Parathyroid adenoma (tissue), 2 donors: ENCODE measurements at regions not wholly inside any gene's neighbourhood (a gene's known extent, or its start where the extent isn't known, plus 50 kb on each side); places are given as distances from the start of the nearest gene placed in this dataset.

Experiments used
- H2AFZ ChIP-seq: fragments of 300-600 bp; sonication (generic); one replicate; pipeline ENCODE4 v1.7.0; 2017; ENCODE audit warnings: antibody characterized with exemption, mild to moderate bottlenecking
- H3K27ac ChIP-seq: fragments of 300-600 bp; sonication (generic); one replicate; pipeline ENCODE4 v1.7.0; 2017
- H3K27me3 ChIP-seq: fragments of 300-600 bp; sonication (generic); one replicate; pipeline ENCODE4 v1.7.0; 2017; ENCODE audit warnings: low read length; ENCODE audit not compliant: control insufficient read depth, insufficient read depth
- H3K36me3 ChIP-seq: fragments of 300-600 bp; sonication (generic); one replicate; pipeline ENCODE4 v1.7.0; 2017; ENCODE audit warnings: low read length; ENCODE audit not compliant: control insufficient read depth, insufficient read depth
- H3K4me1 ChIP-seq: fragments of 300-600 bp; sonication (generic); one replicate; pipeline ENCODE4 v1.7.0; 2017; ENCODE audit warnings: control low read depth
- H3K4me2 ChIP-seq: fragments of 300-600 bp; sonication (generic); one replicate; pipeline ENCODE4 v1.7.0; 2017; ENCODE audit warnings: low read length
- H3K4me3 ChIP-seq: fragments of 300-600 bp; sonication (generic); one replicate; pipeline ENCODE4 v1.7.0; 2017; ENCODE audit warnings: low read depth, low read length
- H3K79me2 ChIP-seq: fragments of 300-600 bp; sonication (generic); one replicate; pipeline ENCODE4 v1.7.0; 2017; ENCODE audit warnings: control low read depth
- H3K9ac ChIP-seq: fragments of 300-600 bp; sonication (generic); one replicate; pipeline ENCODE4 v1.7.0; 2017; ENCODE audit warnings: mild to moderate bottlenecking
- H3K9me3 ChIP-seq: fragments of 300-600 bp; sonication (generic); one replicate; pipeline ENCODE4 v1.7.0; 2017; ENCODE audit warnings: low read length; ENCODE audit not compliant: control insufficient read depth
- TF ChIP-seq, protein P1 (sequence below): fragments of 300-600 bp; sonication (generic); IDR thresholded peaks from one replicate; pipeline ENCODE4 v1.7.0; 2017; ENCODE audit warnings: antibody characterized with exemption, mild to moderate bottlenecking
- donor health status: primary hyperparathyroidism.

- no peaks in the 10 kb centered on the region for H3K27me3 ChIP-seq
- H3K9ac ChIP-seq, result no peak overlapping the region
- TF ChIP-seq, protein P1, sequence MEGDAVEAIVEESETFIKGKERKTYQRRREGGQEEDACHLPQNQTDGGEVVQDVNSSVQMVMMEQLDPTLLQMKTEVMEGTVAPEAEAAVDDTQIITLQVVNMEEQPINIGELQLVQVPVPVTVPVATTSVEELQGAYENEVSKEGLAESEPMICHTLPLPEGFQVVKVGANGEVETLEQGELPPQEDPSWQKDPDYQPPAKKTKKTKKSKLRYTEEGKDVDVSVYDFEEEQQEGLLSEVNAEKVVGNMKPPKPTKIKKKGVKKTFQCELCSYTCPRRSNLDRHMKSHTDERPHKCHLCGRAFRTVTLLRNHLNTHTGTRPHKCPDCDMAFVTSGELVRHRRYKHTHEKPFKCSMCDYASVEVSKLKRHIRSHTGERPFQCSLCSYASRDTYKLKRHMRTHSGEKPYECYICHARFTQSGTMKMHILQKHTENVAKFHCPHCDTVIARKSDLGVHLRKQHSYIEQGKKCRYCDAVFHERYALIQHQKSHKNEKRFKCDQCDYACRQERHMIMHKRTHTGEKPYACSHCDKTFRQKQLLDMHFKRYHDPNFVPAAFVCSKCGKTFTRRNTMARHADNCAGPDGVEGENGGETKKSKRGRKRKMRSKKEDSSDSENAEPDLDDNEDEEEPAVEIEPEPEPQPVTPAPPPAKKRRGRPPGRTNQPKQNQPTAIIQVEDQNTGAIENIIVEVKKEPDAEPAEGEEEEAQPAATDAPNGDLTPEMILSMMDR, result no peak
- no peak overlapping the region for H3K4me2 ChIP-seq
- no peaks in the 10 kb centered on the region for H3K36me3 ChIP-seq
- H3K79me2 ChIP-seq, result no peaks in the 10 kb centered on the region
- H3K9me3 ChIP-seq, result no peaks in the 10 kb centered on the region
- no peak overlapping the region for H3K27ac ChIP-seq
- H3K4me3 ChIP-seq, result no peak overlapping the region
- H3K4me1 ChIP-seq, result peaks cover 9% of the 10 kb centered on the region
- H2AFZ ChIP-seq, result no peak overlapping the region
Observed at GRCh38 chr3:182741214-182741613, 52.1 kb upstream of the ATP11B start.
